Stomach (tissue), 8 donors: ENCODE measurements at regions not wholly inside any gene's neighbourhood (a gene's known extent, or its start where the extent isn't known, plus 50 kb on each side); places are given as distances from the start of the nearest gene placed in this dataset.

Experiments
- DNase-seq, 2 donors: peaks; one replicate each; pipeline versions ENCODE4 v3.0.0 to v3.0.0-alpha.2; 2013 to 2019
- H3K27ac ChIP-seq, 5 donors: fragments of 200-600 bp in 4 of 5; sonication (generic) in 4 of 5; one replicate each; pipeline ENCODE4 v1.5.1; 2013 to 2019; ENCODE audit warnings: mild to moderate bottlenecking in 1 of 5, moderate library complexity in 1 of 5
- H3K27me3 ChIP-seq, 3 donors: fragments of 200-600 bp; sonication (generic); one replicate each; pipeline ENCODE4 v1.5.1; 2017 to 2019; ENCODE audit warnings: mixed run types in 1 of 3
- H3K36me3 ChIP-seq, 4 donors: fragments of 200-600 bp; sonication (generic); 1 replicate in 3 of 4; 2 replicates in 1 of 4; pipeline ENCODE4 v1.5.1; 2016 to 2019
- H3K4me1 ChIP-seq, 4 donors: fragments of 200-600 bp; sonication (generic); one replicate each; pipeline ENCODE4 v1.5.1; 2016 to 2019
- H3K4me3 ChIP-seq, 4 donors: fragments of 200-600 bp; sonication (generic) in 3 of 4; one replicate each; pipeline ENCODE4 v1.5.1; 2016 to 2019; ENCODE audit warnings: mild to moderate bottlenecking in 1 of 4
- H3K9me3 ChIP-seq, 4 donors: fragments of 200-600 bp; sonication (generic); one replicate each; pipeline ENCODE4 v1.5.1; 2016 to 2019
- EP300 ChIP-seq: sonication (generic); formaldehyde crosslinking; IDR thresholded peaks from one replicate; pipeline ENCODE4 v1.6.1; 2017; ENCODE audit warnings: antibody characterized with exemption
- POLR2A ChIP-seq, 4 donors: fragments of 450-650 bp; IDR thresholded peaks; one replicate each; pipeline ENCODE4 v1.6.1; 2016; ENCODE audit warnings: antibody characterized with exemption in 4 of 4, control low read depth in 2 of 4, mild to moderate bottlenecking in 1 of 4, moderate library complexity in 1 of 4
- POLR2AphosphoS5 ChIP-seq, 3 donors: sonication (generic); formaldehyde crosslinking; IDR thresholded peaks; one replicate each; pipeline ENCODE4 v1.6.1; 2016; ENCODE audit warnings: antibody characterized with exemption in 3 of 3
- WGBS, 5 donors: extraction: QIAGEN DNeasy Blood & Tissue Kit in 3 of 5; methylation state at CpG; one replicate each; pipeline versions ENCODE4 v1.1.5 to v1.1.7; 2013 to 2018; 5-methylcytosine and 5-hydroxymethylcytosine counted together
- intact Hi-C: fragments of 100-400 bp; cut with DNase I; formaldehyde crosslinking; loops from one replicate; pipeline ENCODE4 v1.15.1; 2023; ENCODE audit warnings: low total_unique reads
- TF ChIP-seq, protein P1 (sequence below), 7 experiments: fragments of 450-650 bp in 4 of 7; fragments of 200-600 bp in 3 of 7; sonication (generic) in 3 of 7; IDR thresholded peaks; one replicate each; pipeline ENCODE4 v1.5.1; 2016 to 2019; ENCODE audit warnings: antibody characterized with exemption in 7 of 7, control low read depth in 2 of 7, mild to moderate bottlenecking in 1 of 7
- donor health status: healthy with polysubstance abuse.
- donor health status: Bipolar disorder and iron deficiency.
- donor health status: healthy.

DNA sequence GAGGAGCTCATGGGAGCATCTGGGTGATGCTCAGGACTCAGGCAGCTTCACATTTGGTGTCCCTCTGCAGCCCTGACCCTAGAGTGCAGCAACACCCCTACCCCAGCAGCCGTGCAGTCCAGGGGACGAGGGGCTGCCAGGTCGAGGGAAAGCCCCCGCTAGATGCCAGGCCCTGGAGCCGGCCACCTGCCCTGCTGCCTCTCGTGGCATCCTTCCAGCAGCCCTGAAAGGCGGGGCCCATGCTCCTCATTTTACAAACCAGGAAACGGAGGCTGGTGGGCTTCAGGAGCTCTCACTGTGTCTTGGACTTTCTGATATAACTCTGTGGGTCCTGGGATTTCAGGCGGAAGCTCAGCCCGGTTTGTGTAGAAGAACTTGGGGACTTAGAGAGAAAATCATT is 120.5 kb upstream of the WNT4 start:
- Histone ChIP-seq H3K9me3 (no peaks in the 10 kb centered on the region), H3K4me3 (no peak overlapping the region), H3K27ac (no peak overlapping the region), H3K4me1 (peaks cover 6 to 48% (median 45%) of the 10 kb centered on the region in 4 donors), H3K36me3 (no peaks in the 10 kb centered on the region), H3K27me3 (peaks cover 0 to 26% (median 0%) of the 10 kb centered on the region in 3 donors)
- TF ChIP-seq EP300 = no peak
- TF ChIP-seq, protein P1, sequence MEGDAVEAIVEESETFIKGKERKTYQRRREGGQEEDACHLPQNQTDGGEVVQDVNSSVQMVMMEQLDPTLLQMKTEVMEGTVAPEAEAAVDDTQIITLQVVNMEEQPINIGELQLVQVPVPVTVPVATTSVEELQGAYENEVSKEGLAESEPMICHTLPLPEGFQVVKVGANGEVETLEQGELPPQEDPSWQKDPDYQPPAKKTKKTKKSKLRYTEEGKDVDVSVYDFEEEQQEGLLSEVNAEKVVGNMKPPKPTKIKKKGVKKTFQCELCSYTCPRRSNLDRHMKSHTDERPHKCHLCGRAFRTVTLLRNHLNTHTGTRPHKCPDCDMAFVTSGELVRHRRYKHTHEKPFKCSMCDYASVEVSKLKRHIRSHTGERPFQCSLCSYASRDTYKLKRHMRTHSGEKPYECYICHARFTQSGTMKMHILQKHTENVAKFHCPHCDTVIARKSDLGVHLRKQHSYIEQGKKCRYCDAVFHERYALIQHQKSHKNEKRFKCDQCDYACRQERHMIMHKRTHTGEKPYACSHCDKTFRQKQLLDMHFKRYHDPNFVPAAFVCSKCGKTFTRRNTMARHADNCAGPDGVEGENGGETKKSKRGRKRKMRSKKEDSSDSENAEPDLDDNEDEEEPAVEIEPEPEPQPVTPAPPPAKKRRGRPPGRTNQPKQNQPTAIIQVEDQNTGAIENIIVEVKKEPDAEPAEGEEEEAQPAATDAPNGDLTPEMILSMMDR (IDR thresholded peaks at IDR 0.05) = no peak
- no peak for TF ChIP-seq POLR2A (IDR thresholded peaks at IDR 0.05)
- TF ChIP-seq POLR2AphosphoS5 (IDR thresholded peaks at IDR 0.05) = no peak
- no peak for DNase-seq
- WGBS, 5 donors = 49 to 62% (median 54%) methylated on average over 5 to 10 of the region's 10 CpGs
- intact Hi-C loops = no loop called here

DNA sequence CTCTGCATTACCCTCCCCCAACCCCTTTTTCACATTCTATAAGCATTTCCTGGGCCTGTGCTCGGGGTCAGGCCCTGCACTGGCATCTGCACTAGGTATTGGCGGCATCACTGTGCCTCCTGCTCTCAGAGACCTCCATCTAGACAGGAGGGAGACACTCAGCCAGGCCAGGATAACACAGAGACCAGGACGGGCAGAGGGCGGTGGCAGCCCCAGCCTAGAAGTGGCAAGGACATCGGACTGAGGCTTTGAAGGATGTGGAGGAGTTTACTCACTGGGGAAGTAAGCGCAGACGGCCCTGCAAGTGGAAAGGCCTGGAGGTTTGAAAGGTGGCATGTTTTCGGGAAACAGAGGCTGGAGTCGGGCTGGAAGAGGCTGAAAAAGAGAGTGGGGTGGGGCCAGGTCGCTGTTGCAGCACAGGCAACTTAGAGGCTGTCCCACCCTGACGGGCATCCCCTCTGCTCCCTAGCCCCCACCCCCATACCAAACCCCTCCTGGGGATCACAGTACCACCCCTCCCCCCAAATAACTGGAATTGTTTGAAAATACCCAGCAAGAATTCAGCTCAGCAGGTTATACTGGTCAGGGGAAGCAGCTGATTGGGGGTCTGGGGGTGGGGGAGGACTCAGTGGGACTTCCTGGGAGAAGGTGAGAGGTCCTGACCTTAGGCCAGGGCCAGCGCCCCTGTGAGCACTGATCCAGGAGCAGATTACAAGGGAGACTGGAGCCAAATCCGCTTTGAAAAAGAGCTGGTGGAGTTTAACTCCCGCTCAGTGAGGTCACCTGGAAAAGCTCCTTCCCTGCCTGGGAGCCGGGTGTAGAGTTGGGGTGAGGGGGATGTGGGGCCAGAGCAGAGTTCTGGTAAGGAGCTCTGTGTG is 121.8 kb upstream of the WNT4 start:
- intact Hi-C loops = no loop called here
- no peak for DNase-seq
- 78 to 85% (median 84%) methylated on average over 14 to 15 of the region's 15 CpGs for WGBS, 5 donors
- peaks cover 0 to 27% (median 0%) of the 10 kb centered on the region in 3 donors for H3K27me3 ChIP-seq
- no peaks in the 10 kb centered on the region for H3K36me3 ChIP-seq
- no peak overlapping the region for H3K27ac ChIP-seq
- TF ChIP-seq, protein P1 (IDR thresholded peaks at IDR 0.05) = no peak
- no peak for TF ChIP-seq POLR2A (IDR thresholded peaks at IDR 0.05)
- TF ChIP-seq EP300 = no peak
- TF ChIP-seq POLR2AphosphoS5 (IDR thresholded peaks at IDR 0.05) = no peak
- peaks cover 0 to 35% (median 32%) of the 10 kb centered on the region in 4 donors for H3K4me1 ChIP-seq
- no peaks in the 10 kb centered on the region for H3K9me3 ChIP-seq
- no peak overlapping the region for H3K4me3 ChIP-seq

DNA sequence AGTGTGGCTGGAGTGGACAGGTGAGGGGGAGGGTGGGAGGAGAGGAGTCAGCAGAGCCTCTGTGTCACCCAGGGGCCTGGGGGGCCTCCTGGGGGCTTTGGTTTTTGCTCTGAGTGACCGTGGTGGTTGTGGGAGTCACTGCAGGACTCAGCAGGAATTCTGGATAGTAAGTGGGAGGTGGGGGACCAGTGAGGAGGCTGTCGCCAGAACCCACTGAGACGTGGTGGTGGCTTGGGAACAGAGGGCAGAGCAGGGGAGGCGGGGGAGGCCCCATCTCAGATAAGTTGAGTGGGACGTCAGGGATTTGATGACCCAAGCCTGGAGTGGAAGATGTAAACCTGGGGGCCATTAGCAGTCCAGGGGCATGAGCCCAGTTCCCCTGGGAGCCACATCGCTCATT is 123.2 kb upstream of the WNT4 start:
- Histone ChIP-seq H3K27ac (no peak overlapping the region), H3K27me3 (peaks cover 0 to 27% (median 0%) of the 10 kb centered on the region in 3 donors), H3K4me1 (peaks cover 0 to 21% (median 20%) of the 10 kb centered on the region in 4 donors), H3K36me3 (no peaks in the 10 kb centered on the region), H3K4me3 (no peak overlapping the region), H3K9me3 (no peaks in the 10 kb centered on the region)
- no peak for TF ChIP-seq POLR2A (IDR thresholded peaks at IDR 0.05)
- TF ChIP-seq EP300 = no peak
- TF ChIP-seq POLR2AphosphoS5 (IDR thresholded peaks at IDR 0.05) = no peak
- TF ChIP-seq, protein P1 (IDR thresholded peaks at IDR 0.05) = no peak
- intact Hi-C loops = no loop called here
- WGBS, 5 donors = 70 to 87% (median 79%) methylated on average over 5 to 6 of the region's 6 CpGs
- no peak for DNase-seq

DNA sequence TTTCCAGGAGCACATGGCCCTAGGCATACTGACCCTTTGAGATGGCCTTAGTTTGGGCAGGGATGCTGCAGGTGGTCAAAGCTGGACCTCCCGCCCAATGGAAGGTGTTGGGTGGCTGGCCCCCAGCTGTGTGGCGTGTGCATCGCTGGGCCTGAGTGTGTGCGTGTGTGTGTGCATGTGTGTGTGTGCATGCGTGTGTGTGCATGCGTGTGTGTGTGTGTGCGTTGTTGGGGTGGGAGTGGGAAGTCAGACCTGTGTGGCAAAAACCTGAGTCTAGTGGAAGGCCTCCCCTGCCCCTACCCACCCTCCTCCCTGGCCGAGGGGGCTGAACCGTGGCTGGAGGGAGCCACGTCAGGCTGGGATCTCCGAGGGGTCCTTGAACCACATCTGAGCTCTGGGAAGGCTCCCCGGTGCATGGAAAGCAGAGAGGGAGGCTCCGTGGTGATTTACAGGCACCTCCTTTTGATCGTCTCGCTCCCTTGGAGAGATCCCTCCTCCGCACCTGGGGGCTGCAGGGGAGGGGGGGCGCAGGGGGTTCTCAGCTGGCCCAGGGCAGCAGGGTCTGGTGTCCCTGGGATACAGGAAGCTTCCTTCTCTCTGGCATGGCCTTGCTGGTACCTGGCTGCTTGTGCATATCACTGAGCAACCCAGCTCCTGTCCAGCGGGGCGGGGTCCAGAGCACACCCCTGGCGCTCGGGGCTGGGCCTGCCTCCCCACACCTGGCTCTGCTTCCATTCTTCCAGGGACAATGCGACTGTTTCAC is 124.7 kb upstream of the WNT4 start:
- no peak for TF ChIP-seq POLR2A (IDR thresholded peaks at IDR 0.05)
- no peak for TF ChIP-seq POLR2AphosphoS5 (IDR thresholded peaks at IDR 0.05)
- TF ChIP-seq, protein P1 (IDR thresholded peaks at IDR 0.05) = no peak
- no peak for TF ChIP-seq EP300
- intact Hi-C loops = no loop called here
- DNase-seq = no peak
- H3K4me3 ChIP-seq = no peak overlapping the region
- H3K27me3 ChIP-seq = peaks cover 0 to 27% (median 0%) of the 10 kb centered on the region in 3 donors
- H3K36me3 ChIP-seq = no peaks in the 10 kb centered on the region
- WGBS, 5 donors = 71 to 79% (median 76%) methylated on average over 12 to 22 of the region's 22 CpGs
- H3K9me3 ChIP-seq = no peaks in the 10 kb centered on the region
- H3K4me1 ChIP-seq = peaks cover 0 to 9% (median 7%) of the 10 kb centered on the region in 4 donors
- H3K27ac ChIP-seq = no peak overlapping the region
